H9 (cell line): ENCODE measurements at regions not wholly inside any gene's neighbourhood (a gene's known extent, or its start where the extent isn't known, plus 50 kb on each side); places are given as distances from the start of the nearest gene placed in this dataset.

Source experiments
- DNase-seq: peaks from one replicate; pipeline ENCODE4 v3.0.0-alpha.2; 2017
- H2AFZ ChIP-seq: one replicate; pipeline ENCODE4 v1.6.1; 2013; ENCODE audit warnings: mild to moderate bottlenecking, low read length, control low read depth, moderate library complexity
- H2AK5ac ChIP-seq: 2 replicates; pipeline ENCODE4 v1.6.1; 2013; ENCODE audit warnings: low read length, control low read depth, mixed read lengths; ENCODE audit not compliant: insufficient read length
- H2BK120ac ChIP-seq: one replicate; pipeline ENCODE4 v1.6.1; 2013; ENCODE audit warnings: low read depth, mild to moderate bottlenecking, low read length, control low read depth, inconsistent platforms; ENCODE audit not compliant: poor library complexity, severe bottlenecking
- H2BK12ac ChIP-seq: 2 replicates; pipeline ENCODE4 v1.6.1; 2013; ENCODE audit warnings: low read length, control low read depth, mixed read lengths, low read depth; ENCODE audit not compliant: insufficient read length
- H2BK15ac ChIP-seq: 2 replicates; pipeline ENCODE4 v1.6.1; 2013; ENCODE audit warnings: low read depth, low read length, control low read depth
- H2BK20ac ChIP-seq: one replicate; pipeline ENCODE4 v1.6.1; 2013; ENCODE audit warnings: low read depth, mild to moderate bottlenecking, low read length, control low read depth, inconsistent platforms; ENCODE audit not compliant: poor library complexity, severe bottlenecking
- H2BK5ac ChIP-seq: 2 replicates; pipeline ENCODE4 v1.6.1; 2013; ENCODE audit warnings: low read length, control low read depth, mixed read lengths; ENCODE audit not compliant: insufficient read length
- H3K14ac ChIP-seq: 2 replicates; pipeline ENCODE4 v1.6.1; 2013; ENCODE audit warnings: low read length, control low read depth; ENCODE audit not compliant: insufficient read depth
- H3K18ac ChIP-seq: 2 replicates; pipeline ENCODE4 v1.6.1; 2013; ENCODE audit warnings: low read depth, mild to moderate bottlenecking, mixed read lengths, low read length, control low read depth; ENCODE audit not compliant: insufficient read length
- H3K23ac ChIP-seq: 2 replicates; pipeline ENCODE4 v1.6.1; 2013; ENCODE audit warnings: low read length, control low read depth, mixed read lengths, low read depth; ENCODE audit not compliant: insufficient read length
- H3K23me2 ChIP-seq: 2 replicates; pipeline ENCODE4 v1.6.1; 2013; ENCODE audit warnings: low read depth, mild to moderate bottlenecking, mixed read lengths, low read length, control low read depth; ENCODE audit not compliant: insufficient read length, poor library complexity, severe bottlenecking
- H3K27ac ChIP-seq: 2 replicates; pipeline ENCODE4 v1.5.1; 2013; ENCODE audit warnings: low read length, control low read depth, mixed read lengths, low read depth; ENCODE audit not compliant: insufficient read length
- H3K27me3 ChIP-seq: 2 replicates; pipeline ENCODE4 v1.6.1; 2013; ENCODE audit warnings: low read length, control low read depth, inconsistent platforms; ENCODE audit not compliant: insufficient read depth
- H3K4ac ChIP-seq: 2 replicates; pipeline ENCODE4 v1.6.1; 2013; ENCODE audit warnings: low read depth, mild to moderate bottlenecking, control low read depth, inconsistent platforms, low read length, moderate library complexity
- H3K4me1 ChIP-seq: 2 replicates; pipeline ENCODE4 v1.6.1; 2013; ENCODE audit warnings: low read length, control low read depth, inconsistent platforms; ENCODE audit not compliant: insufficient read depth
- H3K4me2 ChIP-seq: 2 replicates; pipeline ENCODE4 v1.6.1; 2013; ENCODE audit warnings: low read length, control low read depth, mixed read lengths; ENCODE audit not compliant: insufficient read length, insufficient read depth
- H3K56ac ChIP-seq: 2 replicates; pipeline ENCODE4 v1.6.1; 2013; ENCODE audit warnings: low read depth, mild to moderate bottlenecking, mixed read lengths, low read length, control low read depth; ENCODE audit not compliant: insufficient read length
- H3K79me1 ChIP-seq: 2 replicates; pipeline ENCODE4 v1.6.1; 2013; ENCODE audit warnings: low read depth, mild to moderate bottlenecking, moderate library complexity, low read length, control low read depth, inconsistent platforms; ENCODE audit not compliant: insufficient read depth, poor library complexity, severe bottlenecking
- H3K79me2 ChIP-seq: 2 replicates; pipeline ENCODE4 v1.6.1; 2013; ENCODE audit warnings: low read length, control low read depth, inconsistent platforms; ENCODE audit not compliant: insufficient read depth
- H3K9ac ChIP-seq: 2 replicates; pipeline ENCODE4 v1.6.1; 2013; ENCODE audit warnings: low read length, control low read depth, mixed read lengths; ENCODE audit not compliant: insufficient read length; ENCODE audit errors: extremely low read depth
- H3K9me3 ChIP-seq: one replicate; pipeline ENCODE4 v1.6.1; 2013; ENCODE audit warnings: low read depth, low read length, inconsistent platforms; ENCODE audit not compliant: control insufficient read depth
- H3T11ph ChIP-seq: one replicate; pipeline ENCODE4 v1.6.1; 2013; ENCODE audit warnings: mild to moderate bottlenecking, low read length, control low read depth, inconsistent platforms
- H4K20me1 ChIP-seq: one replicate; pipeline ENCODE4 v1.6.1; 2013; ENCODE audit not compliant: control insufficient read depth, insufficient read length, insufficient read depth
- H4K5ac ChIP-seq: 2 replicates; pipeline ENCODE4 v1.6.1; 2013; ENCODE audit warnings: low read depth, mild to moderate bottlenecking, mixed read lengths, low read length, control low read depth; ENCODE audit not compliant: insufficient read length
- H4K8ac ChIP-seq: replicated peaks from 2 replicates; pipeline ENCODE4 v1.6.1; 2013; ENCODE audit warnings: low read length, control low read depth, mixed read lengths, low read depth; ENCODE audit not compliant: insufficient read length
- H4K91ac ChIP-seq: 2 replicates; pipeline ENCODE4 v1.6.1; 2013; ENCODE audit warnings: low read depth, mild to moderate bottlenecking, moderate library complexity, mixed read lengths, low read length, control low read depth; ENCODE audit not compliant: insufficient read length
- H3K27ac Mint-ChIP-seq, 3 experiments: 2 replicates in 2 of 3; 3 replicates in 1 of 3; pipeline ENCODE4 v1.8.0; 2020 to 2021; ENCODE audit warnings: mixed read lengths in 3 of 3, mild to moderate bottlenecking in 1 of 3, moderate library complexity in 1 of 3
- H3K27me3 Mint-ChIP-seq: 2 replicates; pipeline ENCODE4 v1.8.0; 2021; ENCODE audit warnings: low read depth, mild to moderate bottlenecking, moderate library complexity, mixed read lengths
- H3K36me3 Mint-ChIP-seq, 3 experiments: 2 replicates in 2 of 3; 3 replicates in 1 of 3; pipeline ENCODE4 v1.8.0; 2020 to 2021; ENCODE audit warnings: low read depth in 3 of 3, mixed read lengths in 3 of 3; ENCODE audit not compliant: insufficient read depth in 1 of 3
- H3K4me1 Mint-ChIP-seq, 2 experiments: 2 replicates each; pipeline ENCODE4 v1.8.0; 2020; ENCODE audit warnings: mixed read lengths in 2 of 2
- H3K4me3 Mint-ChIP-seq, 2 experiments: 2 replicates in 1 of 2; 3 replicates in 1 of 2; pipeline ENCODE4 v1.8.0; 2020 to 2021; ENCODE audit warnings: mild to moderate bottlenecking in 2 of 2, mixed read lengths in 2 of 2, moderate library complexity in 1 of 2
- H3K9me3 Mint-ChIP-seq, 2 experiments: 2 replicates in 1 of 2; 3 replicates in 1 of 2; pipeline ENCODE4 v1.8.0; 2020; ENCODE audit warnings: mild to moderate bottlenecking in 2 of 2, mixed read lengths in 2 of 2, moderate library complexity in 1 of 2
- CTCF ChIP-seq: fragments of 200-600 bp; sonication (generic); conservative IDR thresholded peaks from 3 replicates; pipeline ENCODE4 v1.8.0; 2021; ENCODE audit warnings: antibody characterized with exemption, mild to moderate bottlenecking
- WGBS: extraction: QIAGEN DNeasy Blood & Tissue Kit; methylation state at CpG from one replicate; pipeline ENCODE4 v1.1.7; 2013; ENCODE audit warnings: missing lambda C conversion rate, low lambda C conversion rate, mixed read lengths; ENCODE audit not compliant: insufficient read length; ENCODE audit errors: extremely low coverage; 5-methylcytosine and 5-hydroxymethylcytosine counted together

GRCh38 chr6:126118936-126119335 is 132.6 kb downstream of the TRMT11 start:
- no peak overlapping the region for H2BK12ac ChIP-seq
- no peak overlapping the region for H3K4ac ChIP-seq
- no peaks in the 10 kb centered on the region for H3K27me3 ChIP-seq
- Mint-ChIP-seq H3K4me3 (no peak overlapping the region), H3K27ac (peak overlapping the region in 1 of 3 experiments; percentile 1; a peak in 1 of 7 replicates), H3K36me3 (no peaks in the 10 kb centered on the region), H3K9me3 (no peaks in the 10 kb centered on the region), H3K27me3 (no peaks in the 10 kb centered on the region), H3K4me1 (peaks cover 14 to 15% of the 10 kb centered on the region in 2 experiments)
- H3K18ac ChIP-seq: no peak overlapping the region
- no peak overlapping the region for H4K91ac ChIP-seq
- no peak overlapping the region for H3T11ph ChIP-seq
- WGBS: no CpG with 5 or more reads among the region's 2 CpGs
- H3K9ac ChIP-seq: no peak overlapping the region
- no peak overlapping the region for H4K5ac ChIP-seq
- H4K8ac ChIP-seq: no peak overlapping the region
- H2BK15ac ChIP-seq: no peak overlapping the region
- H3K14ac ChIP-seq: no peak overlapping the region
- H2AK5ac ChIP-seq: no peak overlapping the region
- TF ChIP-seq CTCF: no peak
- no peak overlapping the region for H2BK120ac ChIP-seq
- no peaks in the 10 kb centered on the region for H4K20me1 ChIP-seq
- H3K23ac ChIP-seq: no peak overlapping the region
- H3K79me2 ChIP-seq: no peaks in the 10 kb centered on the region
- no peak overlapping the region for H2BK5ac ChIP-seq
- H3K79me1 ChIP-seq: no peaks in the 10 kb centered on the region
- no peaks in the 10 kb centered on the region for H3K23me2 ChIP-seq
- H3K56ac ChIP-seq: no peak overlapping the region
- H3K9me3 ChIP-seq: no peaks in the 10 kb centered on the region
- no peak overlapping the region for H2BK20ac ChIP-seq
- H3K4me2 ChIP-seq: no peak overlapping the region
- H3K27ac ChIP-seq: no peak overlapping the region
- no peaks in the 10 kb centered on the region for H3K4me1 ChIP-seq
- no peak for DNase-seq
- H2AFZ ChIP-seq: no peak overlapping the region
